ENCODE measurements at regions not wholly inside any gene's neighbourhood (a gene's known extent, or its start where the extent isn't known, plus 50 kb on each side); places are given as distances from the start of the nearest gene placed in this dataset.

DNA sequence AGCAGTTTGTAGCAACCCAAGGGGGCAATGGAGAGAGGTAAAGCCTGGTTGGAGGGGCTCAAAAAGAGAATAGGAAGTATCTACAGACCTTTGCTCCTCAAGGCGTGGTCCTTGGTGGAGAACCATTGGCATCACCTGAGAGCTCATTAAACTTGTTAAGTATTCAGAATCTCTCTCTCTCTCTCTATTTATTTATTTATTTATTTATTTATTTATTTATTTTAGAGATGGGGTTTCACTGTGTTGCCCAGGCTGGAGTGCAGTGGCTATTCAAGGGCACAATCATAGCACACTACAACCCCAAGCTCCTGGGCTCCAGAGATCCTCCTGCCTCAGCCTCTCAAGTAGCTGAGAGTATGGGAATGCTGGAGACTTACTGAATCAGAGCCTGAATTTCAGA is 193.1 kb upstream of the ADCY2 start:
- Histone ChIP-seq H3F3A (ENCODE audit: insufficient read depth, low read length) (no peaks in the 10 kb centered on the region), H3K27ac (ENCODE audit: low read depth, low read length, poor library complexity, severe bottlenecking) (no peak overlapping the region), H3K9me2 (ENCODE audit: low read depth, low read length) (no peaks in the 10 kb centered on the region), H3K36me3 (ENCODE audit: insufficient read depth, low read length) (no peaks in the 10 kb centered on the region), H3K79me2 (ENCODE audit: insufficient read depth, low read length) (no peaks in the 10 kb centered on the region), H3K9me3 (ENCODE audit: low read length) (no peaks in the 10 kb centered on the region), H3K4me2 (ENCODE audit: low read length) (no peak overlapping the region), H3K27me3 (ENCODE audit: insufficient read depth, low read length) (no peaks in the 10 kb centered on the region), H2AFZ (ENCODE audit: low read length) (no peak overlapping the region), H4K20me1 (ENCODE audit: insufficient read depth, low read length) (no peaks in the 10 kb centered on the region), H3K4me1 (ENCODE audit: insufficient read depth, low read length, severe bottlenecking) (no peaks in the 10 kb centered on the region), H3K9ac (ENCODE audit: low read length) (no peak overlapping the region), H3K4me3 (ENCODE audit: low read depth, low read length, poor library complexity, severe bottlenecking) (no peak overlapping the region)
- no peak for TF ChIP-seq EZH2 (IDR thresholded peaks at IDR 0.05; ENCODE audit: borderline replicate concordance, low read length)

- no peaks in the 10 kb centered on the region for H3K9me3 ChIP-seq (ENCODE audit: low read length)
- no peak overlapping the region for H2AFZ ChIP-seq (ENCODE audit: low read length)
Measured at GRCh38 chr5:7207979-7208378, 188.0 kb upstream of the ADCY2 start.

GRCh38 chr5:7208938-7209337 is 187.0 kb upstream of the ADCY2 start:
- Histone ChIP-seq H3K9me3 (ENCODE audit: low read length) (no peaks in the 10 kb centered on the region), H3K4me2 (ENCODE audit: low read length) (no peak overlapping the region), H3K9me2 (ENCODE audit: low read depth, low read length) (no peaks in the 10 kb centered on the region), H3K4me3 (ENCODE audit: low read depth, low read length, poor library complexity, severe bottlenecking) (no peak overlapping the region), H2AFZ (ENCODE audit: low read length) (no peak overlapping the region), H4K20me1 (ENCODE audit: insufficient read depth, low read length) (no peaks in the 10 kb centered on the region), H3K27ac (ENCODE audit: low read depth, low read length, poor library complexity, severe bottlenecking) (no peak overlapping the region), H3K9ac (ENCODE audit: low read length) (no peak overlapping the region), H3F3A (ENCODE audit: insufficient read depth, low read length) (no peaks in the 10 kb centered on the region), H3K79me2 (ENCODE audit: insufficient read depth, low read length) (no peaks in the 10 kb centered on the region), H3K27me3 (ENCODE audit: insufficient read depth, low read length) (no peaks in the 10 kb centered on the region), H3K36me3 (ENCODE audit: insufficient read depth, low read length) (no peaks in the 10 kb centered on the region), H3K4me1 (ENCODE audit: insufficient read depth, low read length, severe bottlenecking) (no peaks in the 10 kb centered on the region)
- TF ChIP-seq, protein P1, sequence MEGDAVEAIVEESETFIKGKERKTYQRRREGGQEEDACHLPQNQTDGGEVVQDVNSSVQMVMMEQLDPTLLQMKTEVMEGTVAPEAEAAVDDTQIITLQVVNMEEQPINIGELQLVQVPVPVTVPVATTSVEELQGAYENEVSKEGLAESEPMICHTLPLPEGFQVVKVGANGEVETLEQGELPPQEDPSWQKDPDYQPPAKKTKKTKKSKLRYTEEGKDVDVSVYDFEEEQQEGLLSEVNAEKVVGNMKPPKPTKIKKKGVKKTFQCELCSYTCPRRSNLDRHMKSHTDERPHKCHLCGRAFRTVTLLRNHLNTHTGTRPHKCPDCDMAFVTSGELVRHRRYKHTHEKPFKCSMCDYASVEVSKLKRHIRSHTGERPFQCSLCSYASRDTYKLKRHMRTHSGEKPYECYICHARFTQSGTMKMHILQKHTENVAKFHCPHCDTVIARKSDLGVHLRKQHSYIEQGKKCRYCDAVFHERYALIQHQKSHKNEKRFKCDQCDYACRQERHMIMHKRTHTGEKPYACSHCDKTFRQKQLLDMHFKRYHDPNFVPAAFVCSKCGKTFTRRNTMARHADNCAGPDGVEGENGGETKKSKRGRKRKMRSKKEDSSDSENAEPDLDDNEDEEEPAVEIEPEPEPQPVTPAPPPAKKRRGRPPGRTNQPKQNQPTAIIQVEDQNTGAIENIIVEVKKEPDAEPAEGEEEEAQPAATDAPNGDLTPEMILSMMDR (IDR thresholded peaks at IDR 0.05; ENCODE audit: low read length) = no peak
- TF ChIP-seq EZH2 (IDR thresholded peaks at IDR 0.05; ENCODE audit: borderline replicate concordance, low read length) = no peak

More at GRCh38 chr5:7207979-7208378, 188.0 kb upstream of the ADCY2 start:
- H3K4me1 ChIP-seq (ENCODE audit: insufficient read depth, low read length, severe bottlenecking) = no peaks in the 10 kb centered on the region
- no peaks in the 10 kb centered on the region for H3K27me3 ChIP-seq (ENCODE audit: insufficient read depth, low read length)
- TF ChIP-seq EZH2 (IDR thresholded peaks at IDR 0.05; ENCODE audit: borderline replicate concordance, low read length) = no peak
- TF ChIP-seq, protein P1 (IDR thresholded peaks at IDR 0.05; ENCODE audit: low read length) = no peak
- no peaks in the 10 kb centered on the region for H3K9me2 ChIP-seq (ENCODE audit: low read depth, low read length)
- H3K27ac ChIP-seq (ENCODE audit: low read depth, low read length, poor library complexity, severe bottlenecking) = no peak overlapping the region
- H3F3A ChIP-seq (ENCODE audit: insufficient read depth, low read length) = no peaks in the 10 kb centered on the region
- H3K9ac ChIP-seq (ENCODE audit: low read length) = no peak overlapping the region
- no peak overlapping the region for H3K4me2 ChIP-seq (ENCODE audit: low read length)
- no peaks in the 10 kb centered on the region for H4K20me1 ChIP-seq (ENCODE audit: insufficient read depth, low read length)
- H3K4me3 ChIP-seq (ENCODE audit: low read depth, low read length, poor library complexity, severe bottlenecking) = no peak overlapping the region
- H3K79me2 ChIP-seq (ENCODE audit: insufficient read depth, low read length) = no peaks in the 10 kb centered on the region
- H3K36me3 ChIP-seq (ENCODE audit: insufficient read depth, low read length) = no peaks in the 10 kb centered on the region

DNA sequence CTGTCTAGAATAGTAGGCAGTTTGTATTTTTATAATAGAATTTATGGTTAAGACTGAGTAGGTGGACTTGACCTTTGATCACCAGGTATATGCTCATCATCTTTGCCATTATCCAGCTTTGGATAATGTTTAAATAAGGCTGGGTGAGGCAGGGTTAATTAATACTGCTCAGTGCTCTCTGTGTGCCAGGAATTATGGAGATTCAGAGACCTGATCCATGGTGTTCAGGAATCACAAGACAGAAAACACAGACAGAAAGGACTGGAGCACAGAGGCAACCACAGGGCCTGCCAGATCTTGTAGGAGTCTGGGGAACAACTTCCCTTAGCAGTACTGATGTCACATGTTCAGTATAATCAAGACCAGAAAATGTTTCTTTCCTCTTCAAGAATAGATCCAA is 186.3 kb upstream of the ADCY2 start:
- Histone ChIP-seq H3K9ac (ENCODE audit: low read length) (no peak overlapping the region), H3K27ac (ENCODE audit: low read depth, low read length, poor library complexity, severe bottlenecking) (no peak overlapping the region), H3K4me3 (ENCODE audit: low read depth, low read length, poor library complexity, severe bottlenecking) (no peak overlapping the region), H3F3A (ENCODE audit: insufficient read depth, low read length) (no peaks in the 10 kb centered on the region), H3K79me2 (ENCODE audit: insufficient read depth, low read length) (no peaks in the 10 kb centered on the region), H3K27me3 (ENCODE audit: insufficient read depth, low read length) (no peaks in the 10 kb centered on the region), H3K36me3 (ENCODE audit: insufficient read depth, low read length) (no peaks in the 10 kb centered on the region), H3K4me1 (ENCODE audit: insufficient read depth, low read length, severe bottlenecking) (no peaks in the 10 kb centered on the region), H2AFZ (ENCODE audit: low read length) (no peak overlapping the region), H4K20me1 (ENCODE audit: insufficient read depth, low read length) (no peaks in the 10 kb centered on the region), H3K4me2 (ENCODE audit: low read length) (no peak overlapping the region), H3K9me3 (ENCODE audit: low read length) (no peaks in the 10 kb centered on the region), H3K9me2 (ENCODE audit: low read depth, low read length) (no peaks in the 10 kb centered on the region)
- TF ChIP-seq, protein P1 (IDR thresholded peaks at IDR 0.05; ENCODE audit: low read length) = no peak
- TF ChIP-seq EZH2 (IDR thresholded peaks at IDR 0.05; ENCODE audit: borderline replicate concordance, low read length) = no peak
